Retinal pigment epithelial cell (primary cell): ENCODE measurements at regions not wholly inside any gene's neighbourhood (a gene's known extent, or its start where the extent isn't known, plus 50 kb on each side); places are given as distances from the start of the nearest gene placed in this dataset.

Source experiments
- DNase-seq: peaks from one replicate; pipeline ENCODE4 v3.0.0-alpha.2; 2010; ENCODE audit warnings: low read depth
- H3K4me3 ChIP-seq: 2 replicates; pipeline ENCODE4 v1.5.1; 2011; ENCODE audit warnings: mild to moderate bottlenecking, low read length, control low read depth, moderate library complexity
- CTCF ChIP-seq: conservative IDR thresholded peaks from 2 replicates; pipeline ENCODE4 v1.5.1; 2011; ENCODE audit warnings: low read depth, low read length, control low read depth, inconsistent platforms

- no peak overlapping the region for H3K4me3 ChIP-seq
- no peak for DNase-seq
- no peak for TF ChIP-seq CTCF
Observed at GRCh38 chr2:118340103-118340502, 251.8 kb downstream of the INSIG2 start.

GRCh38 chr2:118339386-118339785 lies 251.1 kb downstream of the INSIG2 start:
- no peak overlapping the region for H3K4me3 ChIP-seq
- DNase-seq = no peak
- TF ChIP-seq CTCF = no peak

DNA sequence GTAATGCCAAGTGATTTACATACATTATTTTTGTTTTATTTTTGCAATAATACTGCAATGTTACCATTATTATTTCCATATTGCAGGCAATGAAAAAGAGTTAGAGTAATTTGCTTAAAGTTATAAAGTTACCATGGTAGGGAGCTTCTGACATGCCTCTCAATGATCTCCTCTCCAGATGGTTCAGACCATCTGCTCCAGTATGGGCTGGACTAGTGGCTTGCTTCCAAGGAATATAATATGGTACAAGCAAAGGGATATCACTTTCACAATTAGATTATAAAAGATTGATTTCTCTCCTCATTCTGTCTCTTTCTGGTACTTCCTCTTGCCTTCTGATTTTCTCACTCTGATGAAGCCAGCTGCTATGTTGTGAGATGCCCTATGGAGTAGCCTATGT lies 245.4 kb downstream of the INSIG2 start:
- no peak for TF ChIP-seq CTCF
- no peak overlapping the region for H3K4me3 ChIP-seq
- no peak for DNase-seq

- no peak for TF ChIP-seq CTCF
- H3K4me3 ChIP-seq = no peak overlapping the region
- DNase-seq = no peak
Observed at GRCh38 chr2:118325321-118325955, 237.2 kb downstream of the INSIG2 start.

GRCh38 chr2:118322406-118322805 lies 234.1 kb downstream of the INSIG2 start:
- no peak for TF ChIP-seq CTCF

GRCh38 chr2:118321432-118322105 lies 233.3 kb downstream of the INSIG2 start:
- DNase-seq = no peak
- no peak overlapping the region for H3K4me3 ChIP-seq
- TF ChIP-seq CTCF = no peak

More at GRCh38 chr2:118322406-118322805, 234.1 kb downstream of the INSIG2 start:
- H3K4me3 ChIP-seq = no peak overlapping the region
- DNase-seq = no peak

GRCh38 chr2:118320658-118321057 lies 232.4 kb downstream of the INSIG2 start:
- no peak overlapping the region for H3K4me3 ChIP-seq
- no peak for DNase-seq
- TF ChIP-seq CTCF = no peak
